Brain microvascular endothelial cell (primary cell): ENCODE measurements at regions not wholly inside any gene's neighbourhood (a gene's known extent, or its start where the extent isn't known, plus 50 kb on each side); places are given as distances from the start of the nearest gene placed in this dataset.
A peak's percentile ranks its signal among the peaks of the same experiment; 100 is the strongest.

Experiments
- DNase-seq: peaks from one replicate; pipeline ENCODE4 v3.0.0-alpha.2; 2020
- H3K27ac ChIP-seq: fragments of 250-450 bp; sonication (Bioruptor Pico); 2 replicates; pipeline ENCODE4 v1.5.1; 2020; ENCODE audit warnings: mild to moderate bottlenecking, moderate library complexity
- H3K27me3 ChIP-seq: fragments of 250-450 bp; sonication (Bioruptor Pico); replicated peaks from 2 replicates; pipeline ENCODE4 v1.5.1; 2020; ENCODE audit warnings: mild to moderate bottlenecking
- H3K36me3 ChIP-seq: fragments of 250-450 bp; sonication (Bioruptor Pico); replicated peaks from 2 replicates; pipeline ENCODE4 v1.5.1; 2020; ENCODE audit warnings: mild to moderate bottlenecking
- H3K4me3 ChIP-seq: 2 replicates; pipeline ENCODE4 v1.5.1; 2011; ENCODE audit warnings: low read depth, mild to moderate bottlenecking, control low read depth, low read length, moderate library complexity
- in situ Hi-C: cut with HindIII; loops from 2 replicates; pipeline ENCODE4 v1.10.0; 2017; ENCODE audit warnings: low sequenced_read_pairs, low pct_ligation_motif_present
- TF ChIP-seq, protein P1 (sequence below): IDR thresholded peaks from 2 replicates; pipeline ENCODE4 v1.5.1; 2011; ENCODE audit warnings: low read depth, mild to moderate bottlenecking, moderate library complexity, low read length, control low read depth, inconsistent platforms; ENCODE audit errors: missing control alignments

DNA sequence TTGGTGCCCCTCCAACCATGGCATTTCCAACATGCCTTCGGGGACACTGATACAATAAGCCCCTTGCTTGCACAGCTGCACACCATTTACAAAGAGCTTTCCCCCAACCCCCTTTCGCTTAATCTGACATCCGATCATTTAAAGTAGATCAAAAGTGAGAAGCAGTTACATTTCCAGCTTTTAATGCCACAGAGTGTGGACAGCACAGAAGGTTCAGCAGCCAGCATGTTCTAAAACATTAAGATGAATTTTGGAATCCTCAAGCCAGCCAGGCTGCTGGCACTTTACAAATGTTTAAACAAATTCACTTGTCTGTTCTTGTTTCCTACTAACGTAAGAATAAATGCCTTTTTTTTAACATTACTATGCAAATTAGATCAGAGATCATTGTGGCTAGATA is 284.4 kb upstream of the LDB2 start:
- no peak for DNase-seq
- in situ Hi-C loops, result no loop called here
- H3K36me3 ChIP-seq, result no peaks in the 10 kb centered on the region
- no peaks in the 10 kb centered on the region for H3K27me3 ChIP-seq
- TF ChIP-seq, protein P1, sequence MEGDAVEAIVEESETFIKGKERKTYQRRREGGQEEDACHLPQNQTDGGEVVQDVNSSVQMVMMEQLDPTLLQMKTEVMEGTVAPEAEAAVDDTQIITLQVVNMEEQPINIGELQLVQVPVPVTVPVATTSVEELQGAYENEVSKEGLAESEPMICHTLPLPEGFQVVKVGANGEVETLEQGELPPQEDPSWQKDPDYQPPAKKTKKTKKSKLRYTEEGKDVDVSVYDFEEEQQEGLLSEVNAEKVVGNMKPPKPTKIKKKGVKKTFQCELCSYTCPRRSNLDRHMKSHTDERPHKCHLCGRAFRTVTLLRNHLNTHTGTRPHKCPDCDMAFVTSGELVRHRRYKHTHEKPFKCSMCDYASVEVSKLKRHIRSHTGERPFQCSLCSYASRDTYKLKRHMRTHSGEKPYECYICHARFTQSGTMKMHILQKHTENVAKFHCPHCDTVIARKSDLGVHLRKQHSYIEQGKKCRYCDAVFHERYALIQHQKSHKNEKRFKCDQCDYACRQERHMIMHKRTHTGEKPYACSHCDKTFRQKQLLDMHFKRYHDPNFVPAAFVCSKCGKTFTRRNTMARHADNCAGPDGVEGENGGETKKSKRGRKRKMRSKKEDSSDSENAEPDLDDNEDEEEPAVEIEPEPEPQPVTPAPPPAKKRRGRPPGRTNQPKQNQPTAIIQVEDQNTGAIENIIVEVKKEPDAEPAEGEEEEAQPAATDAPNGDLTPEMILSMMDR, result no peak
- H3K27ac ChIP-seq, result no peak overlapping the region
- no peak overlapping the region for H3K4me3 ChIP-seq

DNA sequence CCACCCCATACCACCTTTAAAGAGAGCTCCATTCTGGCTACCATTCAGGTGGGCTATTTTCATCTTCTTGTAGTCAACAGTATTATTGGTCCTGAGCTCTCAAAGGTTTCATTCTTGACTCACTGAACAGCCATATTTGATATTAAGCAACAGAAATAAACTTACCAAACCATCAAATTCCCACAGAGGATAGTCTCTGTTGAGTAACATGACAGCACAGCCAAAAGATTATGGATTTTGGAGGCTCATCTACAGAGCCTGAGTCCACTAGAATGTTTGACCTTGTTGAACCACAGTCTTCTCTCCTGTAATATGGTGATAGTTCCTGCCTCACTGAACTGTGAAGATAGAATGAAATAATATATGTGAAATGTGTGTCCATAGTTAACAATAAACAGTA is 276.3 kb upstream of the LDB2 start:
- TF ChIP-seq, protein P1, result no peak
- no peak overlapping the region for H3K4me3 ChIP-seq
- H3K27ac ChIP-seq, result no peak overlapping the region
- no peaks in the 10 kb centered on the region for H3K27me3 ChIP-seq
- H3K36me3 ChIP-seq, result no peaks in the 10 kb centered on the region
- DNase-seq, result no peak
- in situ Hi-C loops, result no loop called here

- Histone ChIP-seq H3K4me3 (no peak overlapping the region), H3K27ac (no peak overlapping the region), H3K36me3 (no peaks in the 10 kb centered on the region), H3K27me3 (no peaks in the 10 kb centered on the region)
- in situ Hi-C loops, result no loop called here
- TF ChIP-seq, protein P1, result peak; percentile 44
- no peak for DNase-seq
Observed at GRCh38 chr4:17173300-17173699, 274.9 kb upstream of the LDB2 start.

DNA sequence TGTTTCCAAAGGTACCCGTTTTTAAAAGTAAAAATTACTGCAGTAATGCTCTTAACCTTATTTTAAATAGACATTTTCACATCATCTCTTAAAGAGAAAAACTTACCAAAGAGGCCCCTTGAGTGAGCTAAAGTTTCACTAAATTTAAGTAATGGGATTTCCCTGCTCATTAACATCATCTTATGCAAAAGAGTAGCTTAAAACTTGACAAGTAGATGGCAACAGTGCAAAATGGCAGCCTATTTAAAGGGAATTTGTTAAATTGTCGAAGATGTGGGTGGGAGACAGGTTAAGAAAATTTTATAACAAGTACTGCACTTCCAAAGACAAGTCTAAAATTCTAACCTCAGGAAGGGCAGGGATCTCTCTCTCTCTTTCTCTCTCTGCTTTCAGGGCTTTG is 271.7 kb upstream of the LDB2 start:
- no peak for DNase-seq
- in situ Hi-C loops, result no loop called here
- TF ChIP-seq, protein P1, result no peak

DNA sequence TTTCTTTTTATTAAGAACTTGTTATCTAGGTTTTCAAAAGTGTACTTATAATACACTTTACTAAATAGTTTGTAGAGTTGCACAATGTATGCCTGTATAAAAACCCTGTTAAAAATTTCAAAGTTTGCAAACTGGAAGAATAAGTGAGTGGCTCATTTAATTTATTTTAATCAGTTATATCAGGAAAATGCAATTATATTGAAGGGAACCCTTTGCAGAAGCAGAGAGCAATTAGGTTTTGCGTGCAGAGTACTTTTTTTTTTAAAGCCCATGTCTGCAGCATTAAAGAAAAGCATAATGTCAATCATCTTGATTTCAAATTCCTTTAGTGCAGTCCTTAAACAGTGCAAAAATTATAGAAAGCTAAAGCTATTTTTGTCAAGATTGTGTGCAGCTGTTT is 271.3 kb upstream of the LDB2 start:
- no peaks in the 10 kb centered on the region for H3K27me3 ChIP-seq
- in situ Hi-C loops, result no loop called here
- no peaks in the 10 kb centered on the region for H3K36me3 ChIP-seq
- no peak overlapping the region for H3K4me3 ChIP-seq
- H3K27ac ChIP-seq, result no peak overlapping the region
- TF ChIP-seq, protein P1, result no peak
- no peak for DNase-seq

More for the DNA sequence above, 271.7 kb upstream of the LDB2 start:
- H3K27me3 ChIP-seq, result no peaks in the 10 kb centered on the region
- H3K36me3 ChIP-seq, result no peaks in the 10 kb centered on the region
- H3K27ac ChIP-seq, result no peak overlapping the region
- no peak overlapping the region for H3K4me3 ChIP-seq

DNA sequence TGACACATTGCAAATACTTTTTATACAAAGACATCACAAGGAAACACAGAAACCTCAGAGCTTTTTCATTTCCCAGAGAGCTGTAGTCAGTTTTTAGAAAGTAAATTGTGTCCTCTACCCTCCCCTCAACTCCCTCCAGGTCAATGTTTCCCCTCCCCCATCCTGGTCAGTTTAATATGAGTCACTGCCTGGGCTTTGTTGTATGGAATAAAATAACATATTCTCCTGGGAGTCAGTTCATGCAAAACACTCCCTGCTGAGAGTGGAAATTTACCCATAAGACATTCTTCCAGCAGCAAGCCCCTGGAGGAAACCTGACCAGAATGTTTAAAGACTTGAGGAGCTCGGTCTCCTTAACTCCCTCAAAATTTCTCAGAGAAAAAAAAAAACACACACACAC is 270.1 kb upstream of the LDB2 start:
- Histone ChIP-seq H3K27ac (peak overlapping the region; percentile 39), H3K4me3 (no peak overlapping the region), H3K36me3 (no peaks in the 10 kb centered on the region), H3K27me3 (no peaks in the 10 kb centered on the region)
- peak; percentile 84 for DNase-seq
- TF ChIP-seq, protein P1, result no peak
- in situ Hi-C loops, result no loop called here
